HG02623 (cell line): ENCODE measurements at regions not wholly inside any gene's neighbourhood (a gene's known extent, or its start where the extent isn't known, plus 50 kb on each side); places are given as distances from the start of the nearest gene placed in this dataset.
"Not testable (repeated sequence)": the region's sequence is repeated elsewhere in the genome, so short reads cannot be mapped to it uniquely, and the experiment has no call there.

Source experiments
- ATAC-seq: cut with Tn5 transposase; IDR thresholded peaks from one replicate; pipeline ENCODE4 v1.9.1; 2021; ENCODE audit warnings: moderate library complexity; ENCODE audit not compliant: unreplicated experiment

DNA sequence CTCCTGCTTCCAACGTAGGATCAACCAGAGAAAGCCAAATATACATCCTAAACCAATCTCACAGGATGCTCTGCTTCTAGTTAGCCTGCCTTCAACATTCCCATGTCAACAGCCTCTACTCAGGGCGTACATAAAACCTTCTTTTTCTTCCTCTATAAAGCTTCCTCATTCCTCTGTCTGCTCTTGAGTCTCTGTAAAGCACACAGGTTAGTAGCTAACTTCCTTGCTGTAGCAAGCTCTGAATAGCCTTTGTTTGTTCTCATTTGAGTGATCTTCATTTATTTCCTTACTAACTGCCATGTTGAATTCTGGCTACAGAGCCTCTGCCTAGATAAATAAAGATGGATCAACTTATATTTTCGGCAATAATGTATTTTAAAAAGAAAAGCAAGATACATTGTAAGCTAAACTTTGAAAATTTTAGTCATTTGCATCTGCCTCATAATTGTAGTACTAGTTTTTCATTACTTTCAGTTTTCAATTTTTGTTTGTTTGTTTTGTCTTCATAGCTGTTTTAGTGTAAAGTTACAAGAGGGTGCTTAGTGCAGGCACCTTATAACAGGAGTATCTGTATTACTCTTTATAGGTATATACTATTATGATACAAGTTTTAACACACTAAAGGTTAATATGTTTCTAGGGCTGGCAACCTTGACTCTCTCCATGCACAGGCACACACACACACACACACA is 498.2 kb downstream of the PYDC2 start:
- ATAC-seq = peak; percentile 65

DNA sequence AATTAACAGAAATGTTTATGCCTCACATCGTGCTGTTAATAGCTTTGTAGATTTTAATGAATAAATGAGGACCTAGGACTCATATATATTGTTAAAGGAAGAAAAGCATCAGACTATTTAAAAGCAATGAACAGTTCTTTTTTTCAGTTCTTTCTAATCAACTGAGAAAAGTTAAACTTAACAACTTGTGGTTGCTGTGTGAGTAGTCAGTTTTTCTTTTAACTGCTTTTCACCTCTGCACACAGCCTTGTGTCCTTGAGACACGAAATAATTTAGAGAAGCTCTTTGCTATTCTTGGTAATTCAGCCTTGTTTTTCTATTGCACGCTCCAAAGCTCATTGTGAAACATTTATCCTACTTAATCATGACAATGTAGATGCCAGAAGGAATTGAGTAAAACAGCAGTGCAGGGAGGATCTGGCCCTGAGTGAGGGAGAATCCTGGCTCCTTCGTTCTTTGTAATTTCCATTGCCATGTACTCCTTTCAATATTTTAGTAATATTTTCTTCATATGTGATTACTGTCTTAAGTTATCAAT is 499.0 kb downstream of the PYDC2 start:
- no peak for ATAC-seq

DNA sequence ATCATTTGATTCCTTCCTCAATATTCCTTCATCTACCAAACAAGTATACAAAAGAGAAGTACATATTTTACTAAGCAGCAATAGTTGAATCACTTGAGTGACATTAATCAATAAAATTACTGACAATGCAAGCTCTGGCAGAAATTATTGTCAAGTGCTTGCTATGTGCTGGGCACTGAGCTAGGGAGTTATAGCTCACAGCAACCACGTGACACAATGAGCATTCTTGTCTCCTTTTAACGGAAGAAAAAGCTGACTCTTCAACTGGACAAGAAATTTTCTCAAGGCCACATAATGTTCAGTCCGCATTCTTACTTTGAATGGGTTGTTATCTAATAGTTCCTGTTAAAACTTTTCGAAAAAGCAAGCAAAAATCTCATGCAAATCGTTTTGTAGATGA is 500.1 kb downstream of the PYDC2 start:
- ATAC-seq = no peak

DNA sequence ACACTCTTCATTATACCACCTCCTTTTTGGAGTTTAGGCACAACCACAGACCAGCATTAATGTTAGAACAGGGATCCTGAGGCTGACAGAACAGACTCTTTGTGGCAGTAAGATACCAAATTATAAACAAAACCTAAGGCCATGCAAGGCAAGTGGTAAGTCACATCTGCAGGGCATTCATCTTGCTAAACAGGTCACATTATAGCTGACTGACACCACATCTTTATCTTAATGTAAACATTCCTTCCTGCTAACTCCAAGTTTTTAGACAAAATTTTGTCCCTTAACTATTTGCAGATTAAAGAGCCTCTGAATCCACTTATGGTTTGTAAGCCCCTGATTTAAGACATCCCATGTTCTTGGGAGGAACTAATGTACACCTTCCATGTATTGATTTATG is 500.6 kb downstream of the PYDC2 start:
- no peak for ATAC-seq

DNA sequence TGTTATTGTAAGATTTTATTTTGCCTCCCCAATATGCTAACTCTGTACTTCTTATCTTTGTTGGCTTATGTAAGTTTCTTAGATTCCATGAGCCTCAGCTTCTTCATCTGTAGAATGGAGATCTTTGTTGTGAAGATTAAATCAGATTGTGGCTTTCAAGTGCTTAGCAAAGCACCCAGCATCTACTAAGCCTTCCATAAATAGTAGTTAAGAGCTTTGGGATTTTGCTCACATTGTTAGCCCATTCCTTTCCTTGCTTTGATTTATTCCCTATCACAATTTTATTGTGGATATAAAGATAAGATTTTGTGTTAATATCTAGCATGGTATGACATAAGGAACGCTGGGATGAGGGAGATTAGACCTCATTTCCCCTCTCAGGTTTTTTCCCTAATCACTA is 501.4 kb downstream of the PYDC2 start:
- no peak for ATAC-seq

DNA sequence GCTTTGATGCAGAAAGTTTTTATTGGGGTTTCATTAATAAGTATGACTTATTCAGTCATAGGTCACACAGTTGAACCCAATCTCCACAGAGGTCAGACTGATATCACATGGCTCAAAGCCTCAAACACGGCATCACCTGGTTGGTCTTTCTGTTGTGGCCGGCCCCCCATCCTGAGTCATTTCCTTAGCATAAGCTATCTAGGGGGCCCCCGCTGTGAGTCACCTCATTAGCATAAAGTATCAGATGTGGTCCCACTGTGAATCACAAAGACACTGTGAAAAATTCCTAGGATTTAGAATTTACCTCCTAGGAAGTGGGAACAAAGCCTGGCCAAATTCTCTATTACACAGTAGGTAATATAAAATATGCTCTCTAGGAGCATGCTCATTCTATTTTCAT is 502.2 kb downstream of the PYDC2 start:
- no peak for ATAC-seq

DNA sequence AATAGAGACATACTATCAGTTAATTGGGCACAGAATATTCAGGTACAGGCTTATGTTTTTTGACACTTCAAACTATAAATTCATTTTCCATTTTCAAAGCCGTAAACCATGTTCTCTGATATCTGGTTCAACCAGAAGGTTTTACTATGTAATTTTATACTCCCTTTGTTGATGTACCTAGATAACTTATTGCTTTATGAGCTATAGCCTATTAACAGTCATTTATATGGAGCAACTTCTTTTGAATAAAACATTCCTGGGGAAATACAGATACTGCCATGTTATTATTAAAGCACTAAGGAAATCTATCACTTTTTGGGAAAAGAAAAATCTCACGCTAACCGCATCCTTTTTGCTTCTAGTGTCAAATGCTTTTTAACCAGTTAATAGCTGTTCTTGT is 505.6 kb downstream of the PYDC2 start:
- no peak for ATAC-seq

DNA sequence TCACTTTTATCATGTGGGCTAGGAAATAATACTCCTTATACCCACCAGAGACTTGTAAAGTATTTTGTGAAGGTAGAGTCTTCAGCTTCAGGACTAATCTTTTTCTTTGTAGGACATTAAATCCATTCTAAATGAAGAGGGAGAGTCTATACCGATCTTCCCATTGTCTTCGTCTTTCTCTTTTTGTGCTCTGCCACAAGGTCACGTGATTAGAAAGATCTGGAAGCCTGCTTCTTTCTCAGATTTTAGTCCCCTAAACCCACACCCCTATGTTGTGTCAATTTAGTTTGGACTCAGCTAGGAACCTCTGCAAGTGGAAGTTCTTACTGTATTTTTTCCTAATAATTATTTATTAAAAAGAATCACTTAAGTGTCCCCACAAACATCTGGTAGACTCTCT is 507.3 kb downstream of the PYDC2 start:
- ATAC-seq = no peak

DNA sequence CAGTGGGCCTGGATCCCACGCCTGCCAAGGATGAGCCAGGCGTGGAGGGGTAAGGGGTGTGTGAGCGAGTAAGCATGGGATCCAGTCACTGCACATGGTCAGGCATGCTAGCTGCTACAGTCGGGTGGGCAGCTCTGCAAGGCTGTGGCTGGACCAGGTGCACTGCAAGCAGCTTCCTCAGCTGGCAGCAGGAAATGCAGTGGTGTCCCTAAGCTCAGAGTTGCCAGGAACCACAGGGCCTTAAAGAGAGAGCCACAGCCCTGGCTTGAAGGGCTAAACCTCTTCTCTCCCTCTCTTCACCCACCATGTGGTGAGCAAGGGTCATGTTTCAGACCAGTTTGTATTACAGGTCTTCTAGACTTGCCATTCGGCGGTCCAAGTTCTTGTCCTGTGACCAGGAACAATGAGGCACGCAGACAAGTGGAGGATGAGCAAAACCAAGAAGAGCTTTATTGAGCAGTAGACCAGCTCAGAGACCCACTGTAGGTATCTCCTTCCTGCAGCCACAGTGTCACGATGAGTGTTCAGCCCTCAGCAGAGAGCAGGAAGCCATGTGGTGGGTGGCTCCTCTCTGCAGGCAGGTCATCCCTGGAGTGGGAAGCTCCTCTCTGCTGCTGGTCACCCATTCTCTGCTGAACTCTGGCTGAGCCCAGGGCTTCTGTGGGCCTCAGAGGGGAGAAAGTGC is 511.9 kb downstream of the PYDC2 start:
- no peak for ATAC-seq

DNA sequence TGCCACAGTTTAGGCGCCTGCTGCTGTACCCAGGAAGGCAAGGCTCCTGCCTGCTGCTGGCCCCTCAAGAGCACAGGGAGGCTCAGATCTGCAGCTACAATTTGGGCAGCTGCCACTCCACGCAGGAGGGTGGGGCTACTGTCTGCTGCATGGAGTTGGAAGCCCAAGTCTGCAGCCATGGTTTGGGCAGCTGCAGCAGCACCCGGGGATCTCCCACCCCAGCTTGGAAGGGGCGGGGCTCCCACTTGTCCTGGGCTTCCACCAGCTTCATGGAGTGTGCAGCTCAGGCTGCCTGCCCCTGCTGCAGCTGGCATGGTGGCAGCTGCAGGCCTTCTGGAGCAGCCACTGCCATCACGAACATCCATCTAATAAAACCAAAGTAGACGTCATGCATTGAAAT is 512.9 kb downstream of the PYDC2 start:
- ATAC-seq = no peak

DNA sequence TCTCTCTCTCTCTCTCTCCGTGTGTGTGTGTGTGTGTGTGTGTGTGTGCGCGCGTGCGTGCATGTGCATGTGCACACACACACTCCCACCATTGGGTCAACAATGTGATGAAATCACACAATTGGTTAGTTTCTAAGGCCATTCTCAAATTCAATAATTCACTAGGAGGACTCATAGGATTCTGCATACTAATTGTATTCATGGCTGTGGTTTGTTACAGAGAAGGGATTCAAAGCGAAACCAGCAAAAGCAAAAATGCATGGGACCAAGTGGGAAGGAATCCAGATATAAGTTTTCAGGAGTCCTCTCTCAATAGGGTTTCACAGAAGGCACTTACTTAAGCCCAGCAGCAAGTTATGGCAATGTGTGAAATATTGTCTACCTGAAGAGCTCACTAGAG is 515.0 kb downstream of the PYDC2 start:
- no peak for ATAC-seq

DNA sequence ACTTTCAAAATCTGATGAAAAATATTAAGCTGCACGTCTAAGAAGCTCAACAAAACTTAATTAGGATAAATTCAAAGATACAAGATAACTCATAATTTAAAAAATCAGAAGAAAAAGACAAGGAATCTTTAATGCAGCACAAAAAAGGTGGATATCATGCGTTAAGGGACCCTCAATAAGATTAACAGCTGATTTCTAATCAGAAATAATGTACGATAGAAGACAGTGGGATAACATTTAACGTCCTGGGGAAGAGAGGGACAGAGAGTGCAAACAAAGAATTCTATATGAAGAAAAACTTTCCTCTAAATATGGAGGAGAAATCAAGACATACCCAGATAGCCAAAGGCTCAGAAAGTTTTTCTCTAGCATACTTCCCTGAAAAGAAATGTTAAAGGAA is 519.5 kb downstream of the PYDC2 start:
- ATAC-seq = no peak

DNA sequence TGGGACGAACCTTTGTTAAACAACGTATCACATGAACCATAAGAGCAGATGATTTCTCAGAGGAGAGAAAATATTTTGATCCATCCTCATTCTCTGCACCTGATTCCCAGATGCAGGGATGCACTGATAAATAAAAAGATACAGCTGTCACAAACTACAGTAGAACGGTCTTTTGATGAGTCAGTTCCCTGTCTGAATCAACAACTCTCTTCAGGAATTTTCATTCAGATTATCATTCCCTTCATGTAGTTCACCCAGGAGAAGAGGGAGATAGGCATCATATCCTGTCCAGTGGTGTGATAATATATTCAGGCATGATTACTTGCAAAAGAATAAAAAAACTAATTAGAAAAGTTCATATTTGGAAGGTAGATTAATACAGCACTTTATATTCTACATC is 521.5 kb downstream of the PYDC2 start:
- ATAC-seq = no peak

DNA sequence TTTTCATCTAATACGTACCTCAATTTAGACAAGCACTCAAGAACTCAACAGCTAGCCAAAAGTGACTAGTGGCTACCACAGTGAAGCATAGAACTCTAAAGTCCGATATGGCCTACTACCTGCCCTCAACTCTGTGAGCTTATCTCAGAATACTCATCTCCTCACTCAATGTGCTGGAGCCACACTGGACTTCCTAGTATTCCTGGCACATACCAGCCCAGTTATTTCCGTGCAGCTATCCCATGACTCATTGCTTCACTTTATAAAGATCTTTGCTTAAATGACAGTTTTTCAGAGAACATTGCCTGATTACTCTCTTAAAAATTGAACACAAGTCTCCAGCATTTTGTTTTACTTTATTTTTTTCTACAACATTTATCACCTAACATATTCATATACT is 524.7 kb downstream of the PYDC2 start:
- ATAC-seq = no peak

DNA sequence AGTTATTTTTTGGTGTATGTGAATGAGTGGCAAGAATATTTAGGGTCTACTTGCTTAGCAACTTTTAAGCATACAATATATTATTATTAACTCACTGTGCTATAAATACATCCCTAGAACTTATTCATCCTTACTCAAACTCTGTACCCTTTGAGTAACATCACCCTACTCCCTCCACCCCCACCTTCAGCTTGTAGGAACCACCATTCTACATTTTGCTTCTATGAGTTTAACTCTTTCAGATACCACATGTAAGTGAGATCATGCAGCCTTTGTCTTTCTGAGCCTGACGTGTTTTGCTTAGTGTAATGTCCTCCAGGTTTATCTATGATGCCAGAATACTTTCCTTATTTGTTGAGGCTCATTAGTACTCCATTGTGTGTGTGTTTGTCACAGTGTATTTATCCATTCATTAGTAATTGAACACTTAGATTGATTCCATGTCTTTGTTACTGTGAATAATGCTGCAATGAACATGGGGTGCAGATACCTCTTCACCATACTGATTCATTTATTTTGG is 526.9 kb downstream of the PYDC2 start:
- no peak for ATAC-seq

DNA sequence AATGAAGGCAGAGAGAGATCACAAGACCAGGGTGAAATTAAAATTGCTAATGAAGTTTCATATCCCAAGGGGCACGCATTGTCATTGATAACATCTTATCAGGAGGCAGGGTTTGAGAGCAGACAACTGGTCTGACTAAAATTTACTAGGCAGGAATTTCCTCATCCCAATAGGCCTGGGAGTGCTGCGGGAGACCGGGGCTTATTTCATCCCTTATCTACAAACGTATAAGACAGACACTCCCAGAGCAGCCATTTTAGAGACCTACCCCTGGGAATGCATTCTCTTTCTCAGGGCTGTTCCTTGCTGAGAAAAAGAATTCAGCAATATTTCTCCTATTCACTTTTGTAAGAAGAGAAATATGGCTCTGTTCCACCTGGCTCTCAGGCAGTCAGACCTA is 533.0 kb downstream of the PYDC2 start:
- ATAC-seq = not testable (repeated sequence)

DNA sequence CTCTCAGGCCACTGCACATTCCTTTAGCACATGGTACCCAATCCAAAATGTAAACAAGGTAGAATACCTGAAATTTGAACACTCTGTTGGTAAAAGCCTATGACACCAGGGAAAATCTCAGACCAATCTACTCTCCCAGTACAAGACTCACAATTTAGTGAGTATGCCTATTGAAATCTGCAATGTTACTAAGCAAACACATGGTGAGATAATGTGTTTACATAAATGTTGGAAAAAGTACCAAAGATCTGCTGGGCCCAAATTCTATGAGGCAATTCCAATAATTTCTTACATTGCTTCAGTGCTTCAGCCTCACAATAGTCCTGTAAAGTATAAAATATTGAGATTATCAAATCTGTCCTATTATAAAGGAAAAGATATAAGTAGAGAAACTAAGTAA is 536.1 kb downstream of the PYDC2 start:
- ATAC-seq = no peak

DNA sequence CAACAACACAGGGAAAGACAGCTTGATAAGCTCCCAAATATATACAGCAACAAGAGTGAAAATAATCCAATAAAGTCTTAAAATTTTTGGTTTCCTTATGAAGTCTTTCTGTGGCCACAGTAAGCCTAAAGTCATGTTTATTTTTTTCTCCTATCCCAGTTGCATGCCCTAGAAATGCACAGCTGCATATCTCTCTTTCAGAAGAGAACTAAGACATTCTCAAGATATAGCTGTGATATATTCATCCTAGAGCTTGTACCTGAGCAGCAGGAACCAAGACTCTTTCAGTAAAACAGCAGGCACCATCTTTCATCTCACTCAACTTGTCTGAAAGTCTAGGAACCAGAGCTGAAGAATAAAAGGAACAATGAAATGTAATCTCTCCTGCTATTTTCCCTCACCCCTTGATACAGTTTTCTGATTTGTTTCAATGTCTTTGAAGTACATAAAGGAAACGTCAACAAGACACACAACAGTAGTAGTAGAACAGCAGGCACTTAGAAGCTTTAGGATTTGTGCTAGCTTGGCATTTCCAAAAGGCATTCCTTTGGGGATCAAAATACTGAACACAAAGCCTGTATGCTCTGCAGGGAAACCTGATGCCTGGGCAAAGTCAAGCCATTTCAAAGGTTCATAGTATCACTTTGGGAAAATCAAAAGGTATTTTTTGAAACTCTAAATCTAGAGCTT is 536.8 kb downstream of the PYDC2 start:
- ATAC-seq = no peak

DNA sequence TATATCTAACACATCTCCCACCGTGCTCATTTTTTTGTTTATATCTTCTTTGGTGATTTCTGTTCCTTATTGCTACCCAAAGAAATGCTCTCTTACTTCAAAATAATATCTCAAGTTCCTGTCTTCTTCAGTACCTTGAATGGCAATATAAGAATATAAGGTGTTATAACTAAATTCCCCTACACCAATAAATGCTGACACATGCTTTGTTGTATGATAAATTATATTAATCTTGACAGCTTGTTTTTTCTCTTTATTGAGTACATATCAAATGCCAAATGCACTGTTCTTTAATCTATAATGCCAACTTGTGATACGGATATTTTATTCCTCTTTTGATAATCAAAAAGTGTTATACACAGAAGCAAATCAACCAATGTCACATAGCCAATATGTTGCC is 540.3 kb downstream of the PYDC2 start:
- no peak for ATAC-seq

DNA sequence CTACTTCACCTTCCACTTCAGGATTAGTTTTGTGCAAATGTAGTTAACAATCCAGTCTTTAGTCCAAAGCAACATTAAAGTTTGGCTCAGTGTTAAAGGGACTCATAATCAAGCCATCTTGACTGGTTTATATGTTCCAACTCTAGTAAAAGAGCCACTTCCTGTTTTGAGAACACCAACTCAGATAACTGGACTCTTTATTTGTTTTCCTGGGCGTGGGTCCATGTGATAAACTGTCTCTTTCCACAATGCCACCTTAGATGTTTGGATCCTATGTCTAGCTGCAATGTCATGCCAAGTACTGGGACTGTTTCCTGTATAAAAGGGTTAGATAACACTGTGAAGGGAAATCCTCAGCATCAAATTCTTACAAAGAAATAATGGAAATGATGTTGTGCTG is 545.0 kb downstream of the PYDC2 start:
- ATAC-seq = no peak

DNA sequence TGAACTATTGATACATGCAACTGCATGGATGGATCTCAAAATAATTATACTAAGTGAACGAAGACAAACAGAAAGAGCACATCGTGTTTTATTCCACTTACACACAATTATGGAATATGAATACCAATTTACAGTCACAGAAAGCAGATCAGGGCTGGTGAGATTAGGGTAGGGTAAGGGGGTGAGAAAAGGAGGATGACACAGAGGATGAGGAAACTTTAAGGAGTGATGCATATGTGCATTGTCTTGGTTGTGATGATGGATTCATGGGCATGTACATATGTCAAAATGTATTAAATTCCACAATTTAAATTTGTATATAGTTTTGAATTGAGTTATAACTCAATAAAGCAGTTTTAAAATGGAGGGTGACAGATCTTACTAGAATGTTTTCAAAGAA is 548.9 kb downstream of the PYDC2 start:
- ATAC-seq = no peak

DNA sequence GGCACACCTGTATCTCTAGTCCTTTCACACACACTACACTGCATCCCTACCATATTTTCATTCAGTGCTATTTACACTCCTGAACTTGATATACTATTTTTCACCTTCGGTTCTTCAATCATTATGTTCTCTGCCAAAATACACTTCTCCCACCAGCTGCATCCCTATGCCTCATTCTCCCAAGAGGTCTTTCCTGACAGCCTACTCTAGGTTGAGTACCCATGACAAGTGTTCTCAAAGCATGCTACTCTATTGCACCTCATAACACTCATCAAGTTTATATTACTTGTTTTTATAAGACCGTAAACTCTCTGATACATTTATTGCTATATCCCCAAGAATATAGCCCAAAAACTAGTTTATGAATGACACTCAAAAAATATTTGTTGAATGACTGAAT is 549.5 kb downstream of the PYDC2 start:
- ATAC-seq = no peak
